Adrenal gland (tissue), 5 donors: ENCODE measurements at regions not wholly inside any gene's neighbourhood (a gene's known extent, or its start where the extent isn't known, plus 50 kb on each side); places are given as distances from the start of the nearest gene placed in this dataset.

Experiments
- CTCF ChIP-seq, 6 experiments: fragments of 450-650 bp in 4 of 6; fragments of 200-600 bp in 2 of 6; sonication (generic) in 1 of 6; IDR thresholded peaks; 1 replicate in 5 of 6; 2 replicates in 1 of 6; pipeline versions ENCODE4 v1.5.1 to v1.8.0; 2016 to 2021; ENCODE audit warnings: antibody characterized with exemption in 6 of 6, mild to moderate bottlenecking in 2 of 6, moderate library complexity in 1 of 6
- POLR2A ChIP-seq, 2 donors: fragments of 450-650 bp; IDR thresholded peaks; one replicate each; pipeline ENCODE4 v1.6.1; 2017; ENCODE audit warnings: antibody characterized with exemption in 2 of 2, mild to moderate bottlenecking in 2 of 2, moderate library complexity in 1 of 2
- donor health status: DM: no; HTN: no; CAD: no.

GRCh38 chr2:128783193-128783671, 464.6 kb upstream of the HS6ST1 start:
- no peak for TF ChIP-seq CTCF (IDR thresholded peaks at IDR 0.05)
- TF ChIP-seq POLR2A (IDR thresholded peaks at IDR 0.05), result no peak
